Mammary epithelial cell (primary cell): ENCODE measurements at regions not wholly inside any gene's neighbourhood (a gene's known extent, or its start where the extent isn't known, plus 50 kb on each side); places are given as distances from the start of the nearest gene placed in this dataset.
"Not testable (repeated sequence)": the region's sequence is repeated elsewhere in the genome, so short reads cannot be mapped to it uniquely, and the experiment has no call there.

Source experiments
- EZH2 ChIP-seq: IDR thresholded peaks from 2 replicates; pipeline ENCODE4 v1.6.1; 2012; ENCODE audit warnings: low read length, inconsistent platforms, borderline replicate concordance
- TF ChIP-seq, protein P1 (sequence below), 2 donors: IDR thresholded peaks in 1 of 2; conservative IDR thresholded peaks in 1 of 2; 2 replicates each; pipeline ENCODE4 v1.5.1; 2011 to 2012; ENCODE audit warnings: inconsistent platforms in 2 of 2, low read length in 2 of 2, mild to moderate bottlenecking in 2 of 2, control low read depth in 1 of 2, low read depth in 1 of 2; ENCODE audit not compliant: insufficient read depth in 1 of 2; ENCODE audit errors: extremely low read depth in 1 of 2

DNA sequence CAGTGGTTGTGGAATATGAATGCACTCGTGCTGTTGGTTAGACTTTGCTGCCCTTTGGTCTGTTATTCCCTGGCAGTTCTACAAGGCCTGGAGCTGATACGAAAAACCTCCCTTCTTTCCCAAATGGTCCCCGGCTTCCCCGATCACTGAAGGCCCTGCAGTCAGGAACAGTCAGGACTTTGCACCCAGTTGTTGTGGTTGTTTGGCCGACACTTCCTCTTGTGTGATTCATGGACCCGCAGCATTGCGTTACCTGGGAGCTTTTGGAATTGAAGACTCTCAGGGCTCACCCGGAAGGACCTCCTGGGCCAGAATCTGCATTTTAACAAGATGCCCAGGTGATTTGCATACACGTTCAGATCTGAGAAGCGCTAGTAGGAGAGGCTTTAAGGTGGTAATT is 106.8 kb upstream of the ZNF195 start:
- TF ChIP-seq, protein P1, sequence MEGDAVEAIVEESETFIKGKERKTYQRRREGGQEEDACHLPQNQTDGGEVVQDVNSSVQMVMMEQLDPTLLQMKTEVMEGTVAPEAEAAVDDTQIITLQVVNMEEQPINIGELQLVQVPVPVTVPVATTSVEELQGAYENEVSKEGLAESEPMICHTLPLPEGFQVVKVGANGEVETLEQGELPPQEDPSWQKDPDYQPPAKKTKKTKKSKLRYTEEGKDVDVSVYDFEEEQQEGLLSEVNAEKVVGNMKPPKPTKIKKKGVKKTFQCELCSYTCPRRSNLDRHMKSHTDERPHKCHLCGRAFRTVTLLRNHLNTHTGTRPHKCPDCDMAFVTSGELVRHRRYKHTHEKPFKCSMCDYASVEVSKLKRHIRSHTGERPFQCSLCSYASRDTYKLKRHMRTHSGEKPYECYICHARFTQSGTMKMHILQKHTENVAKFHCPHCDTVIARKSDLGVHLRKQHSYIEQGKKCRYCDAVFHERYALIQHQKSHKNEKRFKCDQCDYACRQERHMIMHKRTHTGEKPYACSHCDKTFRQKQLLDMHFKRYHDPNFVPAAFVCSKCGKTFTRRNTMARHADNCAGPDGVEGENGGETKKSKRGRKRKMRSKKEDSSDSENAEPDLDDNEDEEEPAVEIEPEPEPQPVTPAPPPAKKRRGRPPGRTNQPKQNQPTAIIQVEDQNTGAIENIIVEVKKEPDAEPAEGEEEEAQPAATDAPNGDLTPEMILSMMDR (conservative IDR thresholded peaks at IDR 0.05 in 1 of 2, IDR thresholded peaks at IDR 0.05 in 1 of 2; ENCODE audit: extremely low read depth in 1 of 2, insufficient read depth in 1 of 2, low read depth in 1 of 2, low read length in 2 of 2) = not testable (repeated sequence)
- not testable (repeated sequence) for TF ChIP-seq EZH2
